Stomach smooth muscle (tissue), 2 donors: ENCODE measurements at regions not wholly inside any gene's neighbourhood (a gene's known extent, or its start where the extent isn't known, plus 50 kb on each side); places are given as distances from the start of the nearest gene placed in this dataset.

Source experiments
- H3K27ac ChIP-seq: one replicate; pipeline ENCODE4 v1.7.0; 2013; ENCODE audit warnings: mild to moderate bottlenecking, low read length, inconsistent platforms
- H3K27me3 ChIP-seq, 2 donors: one replicate each; pipeline ENCODE4 v1.7.0; 2013; ENCODE audit warnings: low read length in 2 of 2; ENCODE audit not compliant: insufficient read depth in 2 of 2, control insufficient read depth in 1 of 2
- H3K36me3 ChIP-seq, 2 donors: one replicate each; pipeline ENCODE4 v1.7.0; 2013; ENCODE audit warnings: low read length in 2 of 2; ENCODE audit not compliant: control insufficient read depth in 2 of 2, insufficient read depth in 2 of 2
- H3K4me1 ChIP-seq: one replicate; pipeline ENCODE4 v1.7.0; 2013; ENCODE audit warnings: low read length; ENCODE audit not compliant: control insufficient read depth, insufficient read depth
- H3K4me3 ChIP-seq, 2 donors: one replicate each; pipeline ENCODE4 v1.7.0; 2013; ENCODE audit warnings: low read length in 2 of 2
- H3K9ac ChIP-seq, 2 donors: one replicate each; pipeline ENCODE4 v1.7.0; 2013; ENCODE audit warnings: low read length in 2 of 2, mild to moderate bottlenecking in 1 of 2
- H3K9me3 ChIP-seq, 2 donors: one replicate each; pipeline ENCODE4 v1.7.0; 2013; ENCODE audit warnings: low read length in 2 of 2; ENCODE audit not compliant: control insufficient read depth in 2 of 2
- donor health status: healthy.
- donor health status: Pancreatic carcinoma.

DNA sequence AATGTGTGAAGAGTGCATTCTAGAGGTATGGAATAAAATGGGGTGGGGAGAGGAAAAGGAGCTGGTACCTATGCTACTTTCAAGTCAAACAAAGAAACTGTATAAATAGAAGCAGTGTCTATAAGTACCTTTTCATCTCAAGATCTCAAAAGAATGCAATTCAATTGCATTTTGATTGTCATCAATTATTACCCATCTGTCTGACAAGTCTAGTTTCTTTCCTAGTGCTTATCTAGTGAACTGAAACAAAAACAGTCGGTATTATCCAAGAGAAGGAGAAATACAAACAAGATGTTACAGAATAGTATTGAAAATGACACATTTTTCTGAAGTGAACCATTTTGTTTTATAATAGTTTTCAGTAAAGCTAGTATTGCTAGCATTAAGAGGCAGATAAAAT lies 754.5 kb upstream of the LRRN3 start:
- H3K27ac ChIP-seq: no peak overlapping the region

DNA sequence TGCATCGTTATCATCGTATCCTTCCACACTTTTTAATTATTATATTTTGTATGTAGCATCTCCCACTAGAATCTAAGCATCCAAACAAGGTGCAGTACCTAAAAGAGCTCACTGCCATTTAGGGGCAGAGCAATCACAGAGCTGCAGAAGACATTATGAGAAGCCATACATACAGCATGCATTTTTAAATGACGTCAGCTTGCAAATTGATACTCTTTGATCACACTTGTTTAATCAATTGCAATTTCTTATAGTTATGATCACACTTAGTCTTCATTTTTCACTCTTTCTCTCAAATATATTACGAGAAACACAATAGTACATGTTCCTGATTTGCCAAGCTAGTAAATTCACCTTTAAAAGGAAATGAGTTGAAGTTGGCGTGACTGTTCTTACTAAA lies 753.3 kb upstream of the LRRN3 start:
- H3K27ac ChIP-seq: no peak overlapping the region
- no peaks in the 10 kb centered on the region for H3K27me3 ChIP-seq
- H3K36me3 ChIP-seq: no peaks in the 10 kb centered on the region
- H3K9me3 ChIP-seq: no peaks in the 10 kb centered on the region
- H3K4me1 ChIP-seq: no peaks in the 10 kb centered on the region
- H3K9ac ChIP-seq: no peak overlapping the region
- H3K4me3 ChIP-seq: no peak overlapping the region

More for the DNA sequence above, 754.5 kb upstream of the LRRN3 start:
- Histone ChIP-seq H3K9ac (no peak overlapping the region), H3K27me3 (no peaks in the 10 kb centered on the region), H3K4me1 (no peaks in the 10 kb centered on the region), H3K4me3 (no peak overlapping the region), H3K9me3 (no peaks in the 10 kb centered on the region), H3K36me3 (no peaks in the 10 kb centered on the region)

DNA sequence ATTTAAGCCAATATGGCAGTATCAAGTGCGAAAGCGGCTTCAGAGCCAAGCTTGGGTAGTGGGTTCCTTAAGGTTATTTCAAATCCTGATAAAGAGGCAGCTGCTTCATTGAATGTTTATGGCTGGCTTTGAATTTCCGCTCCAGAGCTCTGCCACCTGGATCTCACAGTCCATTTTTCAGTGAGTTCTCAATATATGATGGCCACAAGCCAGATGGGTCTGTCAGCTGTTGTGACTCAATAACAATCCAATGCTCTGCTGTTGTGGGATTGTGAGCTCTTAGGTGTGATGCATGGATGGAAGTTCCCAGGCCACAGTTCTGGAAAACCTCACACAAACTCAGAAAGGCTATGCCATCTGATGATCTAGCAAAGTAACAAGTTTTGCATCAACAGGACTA lies 743.8 kb upstream of the LRRN3 start:
- no peaks in the 10 kb centered on the region for H3K36me3 ChIP-seq
- no peak overlapping the region for H3K9ac ChIP-seq
- H3K27me3 ChIP-seq: no peaks in the 10 kb centered on the region
- H3K4me1 ChIP-seq: no peaks in the 10 kb centered on the region
- H3K27ac ChIP-seq: no peak overlapping the region
- H3K4me3 ChIP-seq: no peak overlapping the region
- no peaks in the 10 kb centered on the region for H3K9me3 ChIP-seq

DNA sequence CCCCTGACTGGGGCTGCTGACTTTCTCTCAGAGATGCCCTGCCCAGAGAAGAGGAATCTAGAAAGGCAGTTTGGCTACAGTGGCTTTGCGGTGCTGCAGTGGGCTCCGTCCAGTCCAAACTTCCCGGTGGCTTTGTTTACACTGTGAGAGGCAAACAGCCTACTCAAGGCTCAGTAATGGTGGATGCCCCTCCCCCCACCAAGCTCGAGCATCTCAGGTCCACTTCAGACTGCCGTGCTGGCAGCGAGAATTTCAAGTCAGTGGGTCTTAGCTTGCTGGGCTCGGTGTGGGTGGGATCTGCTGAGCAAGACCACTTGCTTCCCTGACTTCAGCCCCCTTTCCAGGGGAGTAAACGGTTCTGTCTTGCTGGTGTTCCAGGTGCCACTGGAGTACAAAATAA lies 734.5 kb upstream of the LRRN3 start:
- Histone ChIP-seq H3K4me3 (no peak overlapping the region), H3K9me3 (no peaks in the 10 kb centered on the region), H3K9ac (no peak overlapping the region), H3K27ac (no peak overlapping the region), H3K4me1 (no peaks in the 10 kb centered on the region), H3K27me3 (no peaks in the 10 kb centered on the region), H3K36me3 (no peaks in the 10 kb centered on the region)

DNA sequence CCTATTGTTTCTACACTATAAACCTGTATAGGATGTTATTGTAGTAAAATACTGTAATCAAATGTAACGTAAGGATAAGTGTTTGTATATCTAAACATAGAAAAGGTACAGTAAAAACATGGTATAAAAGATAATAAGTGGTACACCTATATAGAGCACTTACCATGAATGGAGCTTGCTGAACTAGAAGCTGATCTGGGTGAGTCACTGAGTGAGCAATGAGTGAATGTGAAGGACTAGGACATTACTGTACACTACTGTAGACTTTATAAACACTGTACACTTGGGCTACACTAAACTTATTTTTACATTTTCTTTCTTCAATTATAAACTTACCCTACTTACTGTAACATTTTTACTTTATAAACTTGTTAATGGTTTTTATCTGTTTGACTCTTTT lies 732.9 kb upstream of the LRRN3 start:
- H3K27me3 ChIP-seq: no peaks in the 10 kb centered on the region
- H3K4me3 ChIP-seq: no peak overlapping the region
- no peak overlapping the region for H3K27ac ChIP-seq
- no peaks in the 10 kb centered on the region for H3K4me1 ChIP-seq
- no peak overlapping the region for H3K9ac ChIP-seq
- H3K36me3 ChIP-seq: no peaks in the 10 kb centered on the region
- H3K9me3 ChIP-seq: no peaks in the 10 kb centered on the region

DNA sequence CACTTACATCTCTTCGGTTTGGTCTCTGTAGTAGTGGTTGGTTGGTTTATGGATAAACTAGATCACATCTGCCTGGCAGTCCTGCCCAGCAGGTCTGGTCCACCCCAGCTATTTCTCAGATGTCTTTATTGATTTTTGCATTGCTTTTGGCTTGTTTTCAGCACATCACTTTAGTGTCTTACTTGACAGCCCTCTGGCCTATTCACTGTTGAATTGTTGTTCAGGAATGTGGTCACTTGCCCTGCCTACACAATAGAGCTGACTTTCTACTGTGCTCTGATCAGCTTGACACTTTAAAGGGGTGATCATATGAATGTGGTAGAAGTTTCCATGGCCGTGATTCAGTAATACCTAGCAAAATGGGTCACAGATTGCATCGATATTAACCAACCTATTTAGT lies 719.2 kb upstream of the LRRN3 start:
- Histone ChIP-seq H3K4me1 (no peaks in the 10 kb centered on the region), H3K27ac (no peak overlapping the region), H3K9ac (no peak overlapping the region), H3K27me3 (no peaks in the 10 kb centered on the region), H3K36me3 (no peaks in the 10 kb centered on the region), H3K4me3 (no peak overlapping the region), H3K9me3 (no peaks in the 10 kb centered on the region)

- Histone ChIP-seq H3K4me3 (no peak overlapping the region), H3K9ac (no peak overlapping the region), H3K27me3 (no peaks in the 10 kb centered on the region), H3K4me1 (no peaks in the 10 kb centered on the region), H3K27ac (no peak overlapping the region), H3K9me3 (no peaks in the 10 kb centered on the region), H3K36me3 (no peaks in the 10 kb centered on the region)
These were observed 718.2 kb upstream of the LRRN3 start for GRCh38 chr7:110372685-110373084.

GRCh38 chr7:110373416-110373815 lies 717.5 kb upstream of the LRRN3 start:
- Histone ChIP-seq H3K36me3 (no peaks in the 10 kb centered on the region), H3K9ac (no peak overlapping the region), H3K9me3 (no peaks in the 10 kb centered on the region), H3K27me3 (no peaks in the 10 kb centered on the region), H3K27ac (no peak overlapping the region), H3K4me3 (no peak overlapping the region), H3K4me1 (no peaks in the 10 kb centered on the region)

GRCh38 chr7:110373859-110374258 lies 717.1 kb upstream of the LRRN3 start:
- H3K27ac ChIP-seq: no peak overlapping the region
- H3K9ac ChIP-seq: no peak overlapping the region
- H3K27me3 ChIP-seq: no peaks in the 10 kb centered on the region
- no peaks in the 10 kb centered on the region for H3K36me3 ChIP-seq
- H3K9me3 ChIP-seq: no peaks in the 10 kb centered on the region
- no peak overlapping the region for H3K4me3 ChIP-seq
- no peaks in the 10 kb centered on the region for H3K4me1 ChIP-seq

DNA sequence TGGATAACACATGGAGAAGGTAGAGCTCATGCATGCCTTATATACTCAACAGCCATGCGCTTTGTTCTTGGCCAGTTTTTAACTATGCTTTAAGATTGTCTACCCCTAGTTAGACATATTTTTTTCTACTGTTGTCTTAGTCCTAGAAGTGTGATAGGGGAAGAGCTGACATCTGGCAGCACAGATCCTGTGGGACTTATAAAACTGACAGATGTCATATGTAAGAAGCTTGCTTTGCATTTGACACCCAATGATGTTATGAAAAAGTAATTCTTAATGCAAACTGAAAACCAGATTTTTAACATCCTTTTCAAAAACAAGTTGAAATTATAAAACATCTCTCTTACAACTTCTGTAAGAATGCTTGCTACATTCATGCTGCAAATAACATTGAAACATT lies 715.9 kb upstream of the LRRN3 start:
- Histone ChIP-seq H3K4me1 (no peaks in the 10 kb centered on the region), H3K27me3 (no peaks in the 10 kb centered on the region), H3K27ac (no peak overlapping the region), H3K36me3 (no peaks in the 10 kb centered on the region), H3K9ac (no peak overlapping the region), H3K4me3 (no peak overlapping the region), H3K9me3 (no peaks in the 10 kb centered on the region)

DNA sequence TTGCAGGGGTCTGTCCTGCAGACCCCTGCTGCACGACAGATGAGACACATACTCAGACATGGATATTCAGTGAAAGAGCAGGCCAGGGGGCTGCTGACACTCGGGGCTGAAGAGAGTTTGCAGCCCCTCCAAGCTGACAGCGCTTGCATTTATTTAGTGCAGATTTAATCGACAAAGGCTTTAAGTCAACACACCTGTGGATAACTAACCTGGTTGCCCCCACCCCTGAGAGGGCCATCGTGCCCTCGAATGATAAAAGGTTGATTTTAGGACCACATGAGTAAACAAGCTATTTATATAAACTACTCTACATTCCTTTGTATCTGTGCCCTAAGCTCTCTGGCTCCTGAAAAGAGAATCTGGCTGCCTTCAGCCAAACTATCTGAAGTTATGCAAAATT lies 708.2 kb upstream of the LRRN3 start:
- no peaks in the 10 kb centered on the region for H3K9me3 ChIP-seq

DNA sequence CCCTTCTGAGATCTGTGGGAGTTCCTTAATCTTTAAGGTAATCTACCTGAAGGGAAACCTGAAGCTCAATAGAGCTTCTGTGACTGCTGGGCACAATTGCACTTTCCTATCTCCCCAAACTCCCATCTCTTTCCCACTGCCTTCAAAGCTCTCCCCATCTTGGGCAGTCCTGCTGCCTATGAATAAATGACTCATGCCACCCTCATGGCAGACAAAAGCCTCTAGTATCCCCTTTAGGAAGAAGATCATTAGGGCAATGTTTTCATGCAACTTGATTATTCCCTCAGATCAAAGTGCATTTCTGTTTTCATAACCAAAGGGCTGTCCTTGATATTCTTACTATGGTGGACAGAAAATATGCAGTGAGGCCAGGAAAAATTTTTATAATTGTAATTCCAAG lies 704.9 kb upstream of the LRRN3 start:
- no peak overlapping the region for H3K9ac ChIP-seq
- no peaks in the 10 kb centered on the region for H3K4me1 ChIP-seq
- H3K9me3 ChIP-seq: no peaks in the 10 kb centered on the region
- H3K27ac ChIP-seq: no peak overlapping the region
- no peaks in the 10 kb centered on the region for H3K27me3 ChIP-seq
- H3K4me3 ChIP-seq: no peak overlapping the region
- no peaks in the 10 kb centered on the region for H3K36me3 ChIP-seq

More for the DNA sequence above, 708.2 kb upstream of the LRRN3 start:
- no peak overlapping the region for H3K27ac ChIP-seq
- no peak overlapping the region for H3K4me3 ChIP-seq
- H3K4me1 ChIP-seq: no peaks in the 10 kb centered on the region
- no peak overlapping the region for H3K9ac ChIP-seq
- H3K27me3 ChIP-seq: no peaks in the 10 kb centered on the region
- no peaks in the 10 kb centered on the region for H3K36me3 ChIP-seq
